Retinal pigment epithelial cell (primary cell): ENCODE measurements at regions not wholly inside any gene's neighbourhood (a gene's known extent, or its start where the extent isn't known, plus 50 kb on each side); places are given as distances from the start of the nearest gene placed in this dataset.

Experiments used
- DNase-seq: peaks from one replicate; pipeline ENCODE4 v3.0.0-alpha.2; 2010; ENCODE audit warnings: low read depth
- H3K4me3 ChIP-seq: 2 replicates; pipeline ENCODE4 v1.5.1; 2011; ENCODE audit warnings: mild to moderate bottlenecking, low read length, control low read depth, moderate library complexity
- CTCF ChIP-seq: conservative IDR thresholded peaks from 2 replicates; pipeline ENCODE4 v1.5.1; 2011; ENCODE audit warnings: low read depth, low read length, control low read depth, inconsistent platforms

DNA sequence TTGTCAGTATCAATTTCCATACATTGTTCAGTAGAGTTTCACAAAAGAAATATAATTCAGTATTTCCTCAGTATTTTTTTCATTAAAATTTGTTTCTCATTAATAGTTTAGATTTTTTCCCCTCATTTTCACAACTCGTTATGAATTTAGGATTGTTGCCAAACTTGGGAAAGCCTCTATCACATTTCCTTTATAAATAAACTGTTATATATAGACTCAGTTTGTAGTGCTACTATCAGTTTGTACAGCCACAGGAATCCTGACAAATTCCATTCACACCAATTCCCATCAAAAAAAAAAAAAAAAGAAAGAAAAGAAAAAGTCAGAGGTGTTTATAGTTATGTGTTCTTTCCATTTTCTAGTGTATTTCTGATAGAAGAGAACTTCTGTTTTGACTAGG is 123.3 kb upstream of the DCC start:
- TF ChIP-seq CTCF, result no peak
- DNase-seq, result no peak

GRCh38 chr18:52219102-52219501 is 120.9 kb upstream of the DCC start:
- H3K4me3 ChIP-seq, result no peak overlapping the region
- no peak for TF ChIP-seq CTCF

More for the DNA sequence above, 123.3 kb upstream of the DCC start:
- H3K4me3 ChIP-seq, result no peak overlapping the region

DNA sequence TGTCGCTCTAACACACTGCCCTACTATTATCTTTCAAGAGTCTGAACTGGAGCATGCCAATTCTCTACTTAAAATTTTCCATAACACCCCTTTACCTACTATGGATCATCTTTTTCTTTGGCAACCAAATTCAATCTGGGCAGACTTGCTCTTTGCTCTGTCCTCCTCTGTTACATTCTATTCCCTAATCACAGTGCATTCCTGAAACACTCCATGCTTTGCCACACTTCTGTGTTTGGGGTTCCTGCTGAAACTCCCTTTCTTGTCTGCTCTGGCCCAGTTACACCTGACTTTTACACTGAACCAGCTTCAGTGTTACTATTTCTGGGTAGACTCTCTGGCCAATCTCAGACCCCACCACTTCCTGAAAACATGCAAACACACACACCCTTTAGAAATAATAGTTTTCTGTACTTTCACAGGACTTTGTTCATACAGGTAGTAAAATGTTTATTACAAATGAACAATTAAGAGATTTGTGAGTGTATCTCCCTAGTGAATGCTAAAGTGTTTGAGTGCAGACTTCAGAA is 119.9 kb upstream of the DCC start:
- no peak for TF ChIP-seq CTCF

More at GRCh38 chr18:52219102-52219501, 120.9 kb upstream of the DCC start:
- DNase-seq, result no peak

DNA sequence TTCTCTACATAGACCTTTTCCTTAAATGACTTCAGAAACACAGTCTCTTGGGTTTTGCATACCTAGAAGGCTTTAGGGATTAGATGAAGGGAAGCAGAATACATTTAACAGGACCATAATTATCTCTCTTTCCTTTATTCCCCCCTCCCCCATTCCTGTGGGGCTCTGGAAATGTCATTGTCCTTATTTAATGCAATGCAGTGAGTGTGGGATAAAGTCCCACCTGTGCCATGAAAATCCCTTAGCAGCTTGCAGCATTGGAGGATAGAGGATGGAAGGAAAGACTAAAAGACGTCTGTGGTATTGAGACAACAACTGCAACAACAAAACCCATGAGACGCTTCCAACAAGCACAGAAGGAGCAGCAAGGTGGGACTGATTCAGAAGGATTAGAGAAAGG is 117.8 kb upstream of the DCC start:
- H3K4me3 ChIP-seq, result no peak overlapping the region
- no peak for DNase-seq
- TF ChIP-seq CTCF, result no peak

More for the DNA sequence above, 119.9 kb upstream of the DCC start:
- no peak for DNase-seq
- no peak overlapping the region for H3K4me3 ChIP-seq

DNA sequence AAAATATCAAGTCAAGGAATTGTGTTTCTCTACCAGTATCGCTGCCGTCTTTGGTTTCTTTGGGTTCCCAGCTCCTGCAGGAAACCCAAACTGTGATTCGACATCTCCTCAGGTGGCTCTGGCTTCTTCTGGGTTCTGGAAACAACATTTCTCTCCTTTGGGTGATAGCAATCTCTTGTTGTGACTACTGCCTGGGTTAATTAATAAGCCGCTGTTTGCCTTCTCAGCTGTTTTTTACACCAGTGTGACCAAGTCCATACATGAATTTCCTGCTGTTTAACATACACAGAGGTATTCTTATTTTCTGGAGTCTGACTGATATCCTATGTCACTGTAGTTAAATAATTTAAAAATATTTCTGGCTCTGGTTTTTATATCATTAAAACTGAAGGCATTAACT is 112.5 kb upstream of the DCC start:
- no peak for DNase-seq
- TF ChIP-seq CTCF, result no peak
- H3K4me3 ChIP-seq, result no peak overlapping the region

DNA sequence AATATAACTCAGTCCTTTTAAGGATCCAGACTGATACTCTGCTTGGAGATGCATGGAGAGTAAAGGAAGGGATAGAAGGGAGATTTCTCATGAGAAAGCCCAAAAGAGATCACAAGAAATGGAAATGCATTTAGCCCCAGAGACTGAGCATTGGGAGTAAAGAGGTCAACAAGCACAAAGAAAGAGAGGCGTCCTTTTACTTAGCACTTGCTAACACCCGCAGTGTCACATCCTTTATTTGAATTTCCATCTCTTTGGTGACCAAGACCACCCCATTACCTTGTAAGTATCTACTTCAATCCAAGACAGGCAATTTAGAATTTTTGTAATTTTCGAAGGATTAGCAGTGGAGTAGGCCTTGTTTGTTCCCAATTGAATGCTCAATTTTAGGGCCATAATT is 111.8 kb upstream of the DCC start:
- no peak overlapping the region for H3K4me3 ChIP-seq
- no peak for TF ChIP-seq CTCF
- DNase-seq, result no peak

- TF ChIP-seq CTCF, result no peak
- no peak overlapping the region for H3K4me3 ChIP-seq
- DNase-seq, result no peak
Measured at GRCh38 chr18:52236131-52236530, 103.9 kb upstream of the DCC start.
